Naive thymus-derived CD4-positive, alpha-beta T cell (primary cell): ENCODE measurements at regions not wholly inside any gene's neighbourhood (a gene's known extent, or its start where the extent isn't known, plus 50 kb on each side); places are given as distances from the start of the nearest gene placed in this dataset.
"Not testable (repeated sequence)": the region's sequence is repeated elsewhere in the genome, so short reads cannot be mapped to it uniquely, and the experiment has no call there.

ENCODE experiments used
- ATAC-seq: fragments of 150-1000 bp; cut with Tn5 transposase; 2 replicates; pipeline ENCODE4 v1.10.0; 2021; ENCODE audit warnings: mild to moderate bottlenecking, moderate library complexity
- CTCF ChIA-PET: fragments of 350-600 bp; sonication (Branson Sonifier 250); formaldehyde crosslinking; loops from one replicate; lab custom pipeline; 2021; ENCODE audit warnings: antibody characterized with exemption; lab: Charles Lee
- POLR2A ChIA-PET: fragments of 350-600 bp; sonication (Branson Sonifier 250); formaldehyde crosslinking; loops from one replicate; lab custom pipeline; 2021; ENCODE audit warnings: antibody characterized with exemption, inconsistent platforms; lab: Charles Lee
- DNase-seq, 9 donors: peaks; one replicate each; pipeline versions ENCODE4 v3.0.0 to v3.0.0-alpha.2; 2020 to 2022; ENCODE audit warnings: mixed read lengths in 1 of 9
- H3K27ac ChIP-seq: one replicate; pipeline ENCODE4 v1.7.0; 2013; ENCODE audit warnings: mild to moderate bottlenecking, low read depth, low read length, moderate library complexity
- H3K27me3 ChIP-seq, 2 donors: one replicate each; pipeline ENCODE4 v1.7.0; 2013; ENCODE audit warnings: low read length in 2 of 2, mild to moderate bottlenecking in 2 of 2, moderate library complexity in 2 of 2; ENCODE audit not compliant: control insufficient read depth in 2 of 2, insufficient read depth in 2 of 2
- H3K36me3 ChIP-seq, 3 experiments: 1 replicate in 2 of 3; 2 replicates in 1 of 3; pipeline ENCODE4 v1.7.0; 2013; ENCODE audit warnings: low read length in 3 of 3, mild to moderate bottlenecking in 3 of 3, moderate library complexity in 1 of 3; ENCODE audit not compliant: insufficient read depth in 3 of 3, control insufficient read depth in 2 of 3
- H3K4me1 ChIP-seq, 2 donors: one replicate each; pipeline ENCODE4 v1.7.0; 2013; ENCODE audit warnings: low read length in 2 of 2, mild to moderate bottlenecking in 2 of 2, moderate library complexity in 1 of 2; ENCODE audit not compliant: control insufficient read depth in 2 of 2, insufficient read depth in 2 of 2
- H3K4me3 ChIP-seq: 2 replicates; pipeline ENCODE4 v1.7.0; 2013; ENCODE audit warnings: mild to moderate bottlenecking, low read length
- H3K9me3 ChIP-seq, 3 experiments: 1 replicate in 2 of 3; 2 replicates in 1 of 3; pipeline ENCODE4 v1.7.0; 2013; ENCODE audit warnings: low read length in 3 of 3; ENCODE audit not compliant: control insufficient read depth in 2 of 3
- H3K27ac Mint-ChIP-seq, 9 donors: one replicate each; pipeline ENCODE4 v1.8.0; 2020 to 2022; ENCODE audit warnings: mixed read lengths in 9 of 9, mild to moderate bottlenecking in 8 of 9, moderate library complexity in 5 of 9, inconsistent platforms in 2 of 9
- H3K27me3 Mint-ChIP-seq, 5 donors: one replicate each; pipeline ENCODE4 v1.8.0; 2021 to 2022; ENCODE audit warnings: mixed read lengths in 5 of 5, mild to moderate bottlenecking in 1 of 5
- H3K36me3 Mint-ChIP-seq, 5 donors: one replicate each; pipeline ENCODE4 v1.8.0; 2020 to 2022; ENCODE audit warnings: mixed read lengths in 5 of 5, mild to moderate bottlenecking in 3 of 5, inconsistent platforms in 1 of 5
- H3K4me1 Mint-ChIP-seq, 7 donors: one replicate each; pipeline ENCODE4 v1.8.0; 2020 to 2022; ENCODE audit warnings: mixed read lengths in 7 of 7, mild to moderate bottlenecking in 3 of 7, inconsistent platforms in 1 of 7
- H3K4me3 Mint-ChIP-seq, 10 donors: one replicate each; pipeline ENCODE4 v1.8.0; 2020 to 2022; ENCODE audit warnings: mild to moderate bottlenecking in 10 of 10, mixed read lengths in 10 of 10, moderate library complexity in 6 of 10, inconsistent platforms in 2 of 10
- H3K9me3 Mint-ChIP-seq, 11 donors: one replicate each; pipeline ENCODE4 v1.8.0; 2020 to 2022; ENCODE audit warnings: mixed read lengths in 11 of 11, mild to moderate bottlenecking in 4 of 11, inconsistent platforms in 1 of 11, moderate library complexity in 1 of 11
- intact Hi-C, 2 donors: fragments of 100-400 bp; cut with micrococcal nuclease; formaldehyde crosslinking; loops; one replicate each; pipeline ENCODE4 v1.15.1; 2023

DNA sequence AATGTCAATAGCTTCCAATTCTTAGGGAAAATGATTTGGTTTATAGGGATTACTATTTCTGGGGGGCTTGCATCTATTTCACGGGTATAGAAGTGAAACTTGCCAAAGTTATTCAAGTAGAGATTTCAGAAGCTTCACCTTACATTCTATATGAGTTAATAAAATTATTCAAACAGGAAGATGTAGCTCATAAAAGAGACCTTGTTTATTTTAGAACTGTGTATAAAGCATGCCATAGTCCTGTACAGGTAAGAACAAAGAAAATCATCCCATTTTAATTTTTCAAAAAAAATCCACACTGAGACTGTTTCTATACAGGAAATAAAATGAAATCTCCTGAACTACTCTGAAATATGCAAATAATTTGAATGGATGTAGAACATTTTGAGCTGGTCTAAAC is 834.7 kb downstream of the TRHDE start:
- Mint-ChIP-seq H3K4me1 (no peaks in the 10 kb centered on the region), H3K9me3 (peaks cover 0 to 27% (median 5%) of the 10 kb centered on the region in 11 donors), H3K36me3 (no peaks in the 10 kb centered on the region), H3K27me3 (no peaks in the 10 kb centered on the region), H3K27ac (no peak overlapping the region), H3K4me3 (no peak overlapping the region)
- intact Hi-C loops = no loop called here
- CTCF ChIA-PET = no interaction called here
- Histone ChIP-seq H3K27ac (no peak overlapping the region), H3K27me3 (no peaks in the 10 kb centered on the region), H3K36me3 (no peaks in the 10 kb centered on the region), H3K4me3 (no peak overlapping the region), H3K9me3 (no peaks in the 10 kb centered on the region), H3K4me1 (no peaks in the 10 kb centered on the region)
- POLR2A ChIA-PET = no interaction called here
- no peak for ATAC-seq
- no peak for DNase-seq

DNA sequence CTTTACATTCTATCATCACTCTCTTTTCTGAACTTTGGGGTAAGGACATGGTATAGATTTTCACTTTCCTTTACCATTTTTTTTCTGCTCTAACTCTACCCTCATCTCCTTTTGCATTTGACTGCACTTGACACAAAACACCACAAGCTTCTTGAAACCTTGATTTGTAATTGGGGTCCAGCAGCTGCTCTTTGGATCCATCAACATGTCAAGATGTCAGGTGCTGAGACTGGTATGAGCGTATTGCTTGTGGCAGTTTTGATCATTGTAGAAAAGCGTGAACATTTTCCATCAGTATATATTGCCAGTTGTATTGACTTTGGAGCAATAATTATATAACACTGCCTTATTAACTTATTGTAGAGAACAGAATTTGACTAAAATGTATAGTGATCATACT is 838.6 kb downstream of the TRHDE start:
- H3K4me3 ChIP-seq = no peak overlapping the region
- no peaks in the 10 kb centered on the region for H3K4me1 ChIP-seq
- Mint-ChIP-seq H3K4me3 (no peak overlapping the region), H3K27ac (no peak overlapping the region), H3K9me3 (peaks cover 0 to 6% (median 4%) of the 10 kb centered on the region in 11 donors), H3K27me3 (no peaks in the 10 kb centered on the region), H3K36me3 (no peaks in the 10 kb centered on the region), H3K4me1 (no peaks in the 10 kb centered on the region)
- H3K9me3 ChIP-seq = no peaks in the 10 kb centered on the region
- no peak overlapping the region for H3K27ac ChIP-seq
- H3K27me3 ChIP-seq = no peaks in the 10 kb centered on the region
- intact Hi-C loops = no loop called here
- POLR2A ChIA-PET = no interaction called here
- ATAC-seq (no peak), DNase-seq (no peak)
- CTCF ChIA-PET = interaction anchor here (0.6 kb wide), 1 partner anchor 26 kb away, joined by 3 read pairs; no protein-coding TSS in a partner anchor
- H3K36me3 ChIP-seq = no peaks in the 10 kb centered on the region

DNA sequence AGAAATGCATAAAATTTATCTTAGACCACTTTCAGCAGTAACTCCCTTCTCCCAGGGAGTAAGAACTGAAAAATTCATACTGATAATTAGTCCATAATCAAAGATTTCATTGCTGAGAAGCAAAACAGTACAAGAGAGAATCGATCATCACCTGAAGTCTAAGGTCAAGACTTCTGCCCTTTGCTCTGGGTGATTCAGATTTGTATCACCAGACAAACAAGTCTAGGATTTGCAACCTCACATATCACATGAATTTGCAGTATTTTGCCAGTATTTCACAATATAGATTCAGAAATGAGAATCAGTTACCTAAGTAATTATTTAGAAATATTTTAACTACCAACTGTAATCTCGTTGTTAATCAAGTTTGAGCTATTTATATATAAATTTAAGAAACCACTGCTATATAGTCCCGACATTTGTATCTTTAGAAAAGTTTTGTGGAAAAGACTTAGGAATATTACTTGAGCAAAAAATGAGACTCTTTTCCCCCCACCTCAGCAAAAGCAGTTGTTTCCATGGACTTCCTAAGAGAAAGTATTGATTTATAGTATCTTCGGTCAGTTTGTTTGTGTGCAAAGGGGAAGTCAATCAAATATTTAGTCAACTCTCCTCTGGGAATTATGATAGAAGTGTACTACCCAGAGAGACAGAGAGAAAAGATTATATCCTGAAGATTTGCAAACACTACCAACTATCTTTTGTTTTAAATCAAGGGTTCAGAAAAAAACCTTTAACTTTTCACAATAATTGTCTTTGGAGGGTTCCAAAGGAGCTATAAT is 840.1 kb downstream of the TRHDE start:
- Mint-ChIP-seq H3K36me3 (no peaks in the 10 kb centered on the region), H3K4me3 (no peak overlapping the region), H3K27me3 (no peaks in the 10 kb centered on the region), H3K9me3 (peaks cover 0 to 6% (median 4%) of the 10 kb centered on the region in 11 donors), H3K27ac (no peak overlapping the region), H3K4me1 (no peaks in the 10 kb centered on the region)
- DNase-seq (no peak), ATAC-seq (no peak)
- no peaks in the 10 kb centered on the region for H3K4me1 ChIP-seq
- no peaks in the 10 kb centered on the region for H3K27me3 ChIP-seq
- intact Hi-C loops = no loop called here
- H3K36me3 ChIP-seq = no peaks in the 10 kb centered on the region
- CTCF ChIA-PET = no interaction called here
- POLR2A ChIA-PET = no interaction called here
- no peaks in the 10 kb centered on the region for H3K9me3 ChIP-seq
- no peak overlapping the region for H3K27ac ChIP-seq
- H3K4me3 ChIP-seq = no peak overlapping the region

DNA sequence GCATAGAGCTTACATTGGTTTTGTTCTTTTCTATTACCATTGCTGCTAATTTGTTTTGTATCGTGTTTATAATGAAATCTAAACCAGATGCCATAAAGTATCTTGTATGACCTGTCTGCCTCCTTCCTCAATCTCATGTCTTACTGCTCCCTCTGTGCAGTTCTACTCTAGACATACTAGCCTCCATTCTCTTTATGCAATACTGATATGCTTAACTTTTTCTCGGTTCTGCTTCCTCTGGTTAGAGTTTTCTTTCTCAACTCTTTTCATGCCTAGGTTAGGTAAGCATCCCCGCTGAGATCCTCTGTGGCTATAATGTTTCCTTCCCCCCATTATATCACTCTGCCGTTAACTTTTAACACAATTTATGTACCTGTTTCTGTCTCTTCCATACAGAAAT is 852.3 kb downstream of the TRHDE start:
- intact Hi-C loops = no loop called here
- Histone ChIP-seq H3K4me3 (no peak overlapping the region), H3K27ac (no peak overlapping the region), H3K27me3 (no peaks in the 10 kb centered on the region), H3K36me3 (no peaks in the 10 kb centered on the region), H3K4me1 (no peaks in the 10 kb centered on the region), H3K9me3 (no peaks in the 10 kb centered on the region)
- no peaks in the 10 kb centered on the region for H3K36me3 Mint-ChIP-seq
- POLR2A ChIA-PET = no interaction called here
- H3K4me3 Mint-ChIP-seq = no peak overlapping the region
- no peak for ATAC-seq
- DNase-seq = no peak
- peaks cover 0 to 24% (median 2%) of the 10 kb centered on the region in 11 donors for H3K9me3 Mint-ChIP-seq
- no peaks in the 10 kb centered on the region for H3K4me1 Mint-ChIP-seq
- CTCF ChIA-PET = no interaction called here
- no peaks in the 10 kb centered on the region for H3K27me3 Mint-ChIP-seq
- H3K27ac Mint-ChIP-seq = peak overlapping the region in 1 of 9 donors; percentile 65

DNA sequence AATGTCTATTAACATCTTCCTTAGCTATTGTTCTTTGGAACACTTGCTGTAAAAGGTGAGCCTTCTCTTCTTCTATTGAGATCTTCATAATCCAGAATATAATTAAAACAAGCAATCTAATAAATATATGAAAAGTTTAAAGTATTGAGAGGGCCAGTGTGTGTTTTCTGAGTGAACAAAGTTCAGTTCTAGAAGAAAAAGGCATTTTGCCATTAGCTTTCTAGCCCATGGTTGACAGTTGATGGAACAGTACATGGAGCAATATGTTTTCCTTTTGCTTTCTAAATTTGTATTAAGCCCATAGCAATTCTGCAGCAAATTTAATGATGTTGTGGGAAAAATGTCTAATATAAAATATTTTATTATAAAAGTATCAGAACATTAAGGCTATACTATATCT is 853.0 kb downstream of the TRHDE start:
- Mint-ChIP-seq H3K27ac (no peak overlapping the region), H3K4me1 (no peaks in the 10 kb centered on the region)

DNA sequence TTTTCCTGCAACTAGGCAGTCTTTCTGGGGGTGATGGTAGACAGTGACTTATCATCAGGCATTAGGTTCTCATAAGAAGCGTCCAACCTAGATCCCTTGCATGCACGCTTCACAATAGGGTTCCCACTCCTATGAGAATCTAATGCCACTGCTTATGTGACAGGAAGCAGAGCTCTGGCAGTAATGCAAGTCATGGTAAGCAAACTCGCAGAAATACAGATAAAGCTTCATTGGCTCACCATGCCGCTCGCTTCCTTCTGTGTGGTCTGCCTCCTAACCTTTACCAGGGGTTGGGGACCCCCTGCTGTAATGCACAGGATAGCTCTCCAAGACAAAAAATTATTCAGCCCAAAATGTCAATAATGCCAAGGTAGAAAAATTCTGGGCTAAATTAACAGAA is 864.2 kb downstream of the TRHDE start:
- Histone ChIP-seq H3K4me1 (no peaks in the 10 kb centered on the region), H3K27me3 (no peaks in the 10 kb centered on the region), H3K9me3 (no peaks in the 10 kb centered on the region), H3K36me3 (no peaks in the 10 kb centered on the region), H3K27ac (no peak overlapping the region), H3K4me3 (no peak overlapping the region)
- Mint-ChIP-seq H3K27me3 (no peaks in the 10 kb centered on the region), H3K9me3 (peaks cover 0 to 22% (median 3%) of the 10 kb centered on the region in 11 donors), H3K4me3 (no peak overlapping the region), H3K36me3 (no peaks in the 10 kb centered on the region), H3K27ac (no peak overlapping the region), H3K4me1 (no peaks in the 10 kb centered on the region)
- ChIA-PET CTCF (no interaction called here), POLR2A (no interaction called here)
- DNase-seq (no peak), ATAC-seq (no peak)
- intact Hi-C loops = no loop called here

More for the DNA sequence above, 853.0 kb downstream of the TRHDE start:
- ATAC-seq (no peak), DNase-seq (no peak)
- H3K27me3 Mint-ChIP-seq = no peaks in the 10 kb centered on the region
- H3K36me3 Mint-ChIP-seq = no peaks in the 10 kb centered on the region
- ChIA-PET POLR2A (interaction anchor here (0.6 kb wide), 1 partner anchor 18 kb away, joined by 3 read pairs; no protein-coding TSS in a partner anchor), CTCF (no interaction called here)
- Histone ChIP-seq H3K4me3 (no peak overlapping the region), H3K27me3 (no peaks in the 10 kb centered on the region), H3K9me3 (no peaks in the 10 kb centered on the region), H3K27ac (no peak overlapping the region), H3K36me3 (no peaks in the 10 kb centered on the region), H3K4me1 (no peaks in the 10 kb centered on the region)
- H3K4me3 Mint-ChIP-seq = no peak overlapping the region
- intact Hi-C loops = no loop called here
- H3K9me3 Mint-ChIP-seq = peaks cover 0 to 19% (median 0%) of the 10 kb centered on the region in 11 donors

DNA sequence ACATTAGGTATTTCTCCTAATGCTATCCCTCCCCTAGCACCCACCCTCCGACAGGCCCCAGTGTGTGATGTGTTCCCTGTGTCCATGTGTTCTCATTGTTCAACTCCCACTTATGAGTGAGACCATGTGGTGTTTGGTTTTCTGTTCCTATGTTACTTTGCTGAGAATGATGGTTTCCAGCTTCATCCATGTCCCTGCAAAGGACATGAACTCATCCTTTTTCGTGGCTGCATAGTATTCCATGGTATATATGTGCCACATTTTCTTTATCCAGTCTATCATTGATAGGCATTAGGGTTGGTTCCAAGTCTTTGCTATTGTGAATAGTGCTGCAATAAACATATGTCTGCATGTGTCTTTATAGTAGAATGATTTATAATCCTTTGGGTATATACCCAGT is 867.5 kb downstream of the TRHDE start:
- H3K27ac Mint-ChIP-seq, H3K27me3 Mint-ChIP-seq, H3K27ac ChIP-seq, ATAC-seq, CTCF ChIA-PET, H3K4me3 Mint-ChIP-seq, H3K4me3 ChIP-seq, H3K9me3 ChIP-seq, H3K36me3 Mint-ChIP-seq, H3K36me3 ChIP-seq, H3K4me1 Mint-ChIP-seq, intact Hi-C loops, POLR2A ChIA-PET, H3K27me3 ChIP-seq, DNase-seq, H3K4me1 ChIP-seq: not testable (repeated sequence)
- peaks cover 0 to 28% (median 2%) of the 10 kb centered on the region in 11 donors for H3K9me3 Mint-ChIP-seq
